Stimulated activated CD8-positive, alpha-beta memory T cell treated with anti-CD3 and anti-CD28 coated beads, Interleukin-4, amount 100 ng/mL, for 48 hours (primary cell): ENCODE measurements at regions not wholly inside any gene's neighbourhood (a gene's known extent, or its start where the extent isn't known, plus 50 kb on each side); places are given as distances from the start of the nearest gene placed in this dataset.
"Not testable (repeated sequence)": the region's sequence is repeated elsewhere in the genome, so short reads cannot be mapped to it uniquely, and the experiment has no call there.

ENCODE experiments used
- DNase-seq: peaks from one replicate; pipeline ENCODE4 v3.0.0-alpha.2; 2020

DNA sequence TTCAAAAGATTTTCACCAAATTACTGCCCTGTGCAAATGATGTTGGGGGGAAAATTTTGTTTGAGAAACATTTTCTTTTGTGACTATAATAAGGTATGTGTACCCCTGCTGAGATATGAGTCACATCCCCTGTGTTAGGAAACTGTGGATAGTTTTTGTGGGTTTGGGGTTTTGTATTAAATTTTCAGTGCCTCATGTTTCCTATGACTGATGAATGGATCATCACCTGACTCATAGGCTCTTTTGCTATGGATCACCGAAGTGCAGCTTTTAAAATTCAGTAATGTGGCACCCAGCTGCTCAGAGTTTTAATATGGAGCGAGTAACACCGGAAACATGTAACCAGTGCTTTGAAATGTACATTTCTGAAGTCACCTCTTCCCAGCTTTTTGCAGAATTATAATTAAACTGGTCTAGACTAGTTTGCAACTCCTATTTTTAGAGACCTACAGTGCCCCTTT is 167.4 kb upstream of the HMGA2 start:
- no peak for DNase-seq

DNA sequence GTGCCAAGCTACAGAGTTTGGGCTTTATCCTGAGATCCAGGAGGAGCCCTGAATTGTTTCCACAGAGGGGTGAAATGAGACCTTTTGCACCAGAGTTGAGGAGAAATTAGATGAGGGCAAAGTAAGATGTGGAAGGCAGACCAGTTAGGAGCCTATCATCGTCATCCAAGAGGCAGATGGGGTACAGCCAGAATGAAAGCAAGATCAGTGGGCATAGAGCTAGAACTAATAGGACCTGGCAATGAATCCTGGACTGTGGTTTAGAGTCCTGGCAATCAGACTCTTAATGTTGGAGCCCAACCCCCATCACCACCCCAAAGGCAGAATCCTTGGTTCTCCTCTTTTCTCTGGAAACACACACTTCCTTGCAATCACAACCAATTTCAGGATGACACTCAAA is 166.6 kb upstream of the HMGA2 start:
- no peak for DNase-seq

DNA sequence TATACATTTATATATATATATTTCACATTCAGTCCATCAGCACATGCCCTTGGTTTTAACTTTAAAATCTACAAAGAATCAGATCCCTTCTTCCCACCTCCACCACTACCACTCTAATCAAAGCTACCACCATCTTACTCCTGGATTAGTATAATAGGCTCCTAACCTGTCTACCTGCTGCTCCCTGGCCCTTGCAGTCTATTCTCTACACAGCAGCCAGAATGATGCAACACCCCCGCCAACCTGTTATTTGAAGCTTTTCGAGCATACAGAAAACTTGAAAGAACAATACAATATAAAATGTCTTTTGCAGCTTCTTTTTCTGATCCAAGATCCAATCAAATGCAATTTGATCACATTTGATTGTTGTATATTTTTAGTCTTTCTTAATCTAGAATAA is 165.9 kb upstream of the HMGA2 start:
- DNase-seq = no peak

DNA sequence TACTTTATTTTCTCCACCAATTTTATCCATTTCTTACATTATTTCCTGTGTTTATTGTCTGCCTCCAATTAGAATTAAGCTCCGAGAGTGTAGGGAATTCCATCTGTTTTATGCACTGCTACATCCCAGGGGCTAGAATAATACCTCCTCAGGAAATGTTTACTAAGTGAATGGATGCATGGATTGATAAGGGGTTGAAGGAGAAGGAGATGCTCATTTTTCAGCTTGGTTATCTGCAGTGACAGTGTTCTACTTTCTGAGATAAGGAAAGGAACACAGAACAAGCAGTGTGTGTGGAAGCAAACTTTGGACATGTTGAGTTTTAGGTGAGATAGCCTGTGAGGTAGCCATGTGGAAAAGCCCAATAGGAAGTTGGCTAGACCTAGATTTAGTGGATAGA is 164.6 kb upstream of the HMGA2 start:
- no peak for DNase-seq

DNA sequence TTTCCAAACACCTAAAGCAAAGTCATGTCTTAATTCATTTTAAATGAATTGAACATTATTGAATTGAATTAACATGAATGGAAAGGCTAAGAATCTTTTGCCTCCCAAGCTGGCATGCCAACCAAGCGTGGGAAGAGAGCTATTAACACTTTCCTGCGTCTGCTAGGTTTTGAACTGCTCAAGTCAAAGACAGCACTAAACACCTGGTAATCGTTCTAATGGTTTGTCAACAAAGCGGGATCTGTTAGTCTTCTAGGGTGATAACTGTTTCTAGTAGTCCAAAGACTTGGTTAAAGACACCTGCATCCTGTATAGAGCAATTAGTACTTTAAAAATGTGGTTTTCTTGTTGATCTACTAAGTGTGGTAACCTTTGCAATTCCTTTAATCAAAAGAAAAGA is 164.2 kb upstream of the HMGA2 start:
- no peak for DNase-seq

DNA sequence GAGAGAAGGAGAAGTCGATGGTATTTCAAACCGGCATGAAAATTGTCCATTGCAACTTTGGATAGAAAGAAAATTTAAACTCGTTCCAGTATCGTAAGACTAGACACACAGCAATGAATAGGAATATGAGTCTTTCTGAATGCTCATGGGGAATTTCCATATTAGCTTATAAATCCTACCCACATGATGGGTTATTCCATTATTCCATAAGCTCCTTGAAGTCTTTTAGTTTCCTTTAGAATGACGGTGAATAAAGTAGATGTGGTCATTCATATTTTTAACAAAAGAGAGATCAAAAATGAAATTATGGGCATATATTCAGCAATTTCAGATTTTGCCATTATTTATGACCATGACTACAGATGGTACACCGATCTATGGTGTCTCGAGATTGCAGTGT is 163.4 kb upstream of the HMGA2 start:
- DNase-seq = no peak

DNA sequence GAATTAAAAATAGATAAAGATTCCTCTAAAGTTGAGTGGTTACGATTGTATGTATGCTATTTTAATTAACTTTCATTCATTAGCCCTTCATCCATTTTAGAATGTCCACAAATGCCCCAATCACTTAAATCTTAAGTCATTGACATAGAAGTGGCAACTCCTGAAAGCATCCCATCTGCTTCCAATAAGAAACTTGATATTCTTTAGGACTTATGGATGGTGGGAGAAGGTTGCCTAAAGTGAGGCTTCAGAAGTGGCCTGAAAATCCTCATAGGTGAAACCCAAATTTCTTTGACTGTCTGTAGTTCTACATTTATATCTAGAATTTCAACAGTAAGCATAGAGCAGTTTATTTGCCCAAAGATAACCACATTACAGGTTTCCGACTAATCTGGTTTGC is 161.7 kb upstream of the HMGA2 start:
- no peak for DNase-seq

DNA sequence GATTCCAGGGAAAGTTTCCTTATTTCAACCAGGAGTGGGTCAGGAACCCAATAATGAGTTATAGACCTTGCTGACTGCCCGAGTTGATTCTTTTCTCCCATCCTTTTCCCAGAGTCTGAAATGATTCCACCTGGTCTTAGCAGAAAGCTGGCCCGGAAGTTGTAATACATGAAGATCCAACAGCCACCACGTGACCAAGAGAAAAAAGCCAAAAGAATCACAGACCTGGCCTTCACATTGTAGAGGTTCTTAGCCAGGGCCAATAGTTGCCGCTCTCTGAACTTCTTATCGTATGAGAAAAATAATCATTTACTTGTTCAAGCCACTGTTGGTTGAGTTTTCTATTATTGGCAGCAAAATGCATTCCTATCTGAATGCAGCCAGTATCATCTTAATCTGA is 161.2 kb upstream of the HMGA2 start:
- DNase-seq = no peak

DNA sequence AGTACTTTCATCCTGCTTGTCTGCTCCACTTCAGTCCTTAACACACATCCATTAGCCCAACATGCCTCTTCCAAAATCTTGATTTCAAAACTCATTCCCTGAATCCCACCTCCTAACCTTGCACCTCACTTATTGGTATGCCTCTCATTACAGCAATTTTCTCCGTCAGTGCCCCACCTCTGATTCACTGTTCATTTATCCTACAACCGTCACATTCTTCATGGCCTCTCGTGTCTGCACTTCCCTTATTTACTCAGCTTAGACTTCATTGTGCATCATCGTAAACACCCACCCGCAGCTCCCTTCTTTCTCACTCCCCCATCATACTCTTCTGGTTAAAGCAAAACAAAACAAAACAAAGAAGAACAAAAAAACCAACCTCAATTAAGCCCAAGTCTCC is 160.6 kb upstream of the HMGA2 start:
- DNase-seq = no peak

DNA sequence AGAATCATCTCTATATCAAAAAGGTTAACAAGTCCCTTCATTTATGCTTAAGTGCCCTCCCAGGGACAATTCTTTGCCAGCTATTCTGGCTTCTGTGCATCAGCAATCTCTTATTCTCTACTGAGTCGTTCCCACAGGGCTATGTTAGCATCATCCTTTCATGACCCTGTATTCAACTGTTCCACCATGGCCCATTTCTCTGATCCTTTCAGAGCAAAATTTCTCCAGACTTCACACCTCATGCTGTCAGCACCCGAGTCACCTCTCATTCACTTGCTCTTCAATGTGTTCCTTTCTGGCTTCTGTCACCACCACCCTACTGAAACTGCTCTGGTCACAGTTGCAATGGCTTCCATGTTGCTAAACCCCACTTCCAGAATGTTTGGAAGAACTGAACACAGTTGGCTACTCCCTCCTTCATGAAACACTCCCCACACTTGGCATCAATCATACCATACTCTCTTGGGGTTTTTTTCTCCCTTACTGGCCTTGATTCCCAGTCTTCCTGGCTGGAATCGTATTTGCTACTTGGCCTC is 159.5 kb upstream of the HMGA2 start:
- DNase-seq = no peak

DNA sequence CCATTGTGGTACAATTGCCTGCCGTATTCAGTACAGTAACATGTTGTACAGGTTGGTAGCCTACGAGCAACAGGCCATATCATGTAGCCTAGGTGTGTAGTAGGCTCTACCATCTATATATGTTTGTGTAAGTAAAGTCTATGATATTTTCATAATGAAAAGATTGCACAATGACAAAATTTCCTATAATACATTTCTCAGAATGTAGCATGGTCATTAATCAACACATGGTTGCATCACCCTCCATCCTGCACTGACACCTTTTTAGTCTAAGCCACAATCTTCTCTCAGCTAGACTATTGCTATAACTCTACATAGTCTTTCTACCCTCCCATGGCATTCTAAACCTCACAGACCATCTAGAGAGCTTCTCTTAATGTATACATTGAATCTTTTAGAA is 158.5 kb upstream of the HMGA2 start:
- DNase-seq = no peak

DNA sequence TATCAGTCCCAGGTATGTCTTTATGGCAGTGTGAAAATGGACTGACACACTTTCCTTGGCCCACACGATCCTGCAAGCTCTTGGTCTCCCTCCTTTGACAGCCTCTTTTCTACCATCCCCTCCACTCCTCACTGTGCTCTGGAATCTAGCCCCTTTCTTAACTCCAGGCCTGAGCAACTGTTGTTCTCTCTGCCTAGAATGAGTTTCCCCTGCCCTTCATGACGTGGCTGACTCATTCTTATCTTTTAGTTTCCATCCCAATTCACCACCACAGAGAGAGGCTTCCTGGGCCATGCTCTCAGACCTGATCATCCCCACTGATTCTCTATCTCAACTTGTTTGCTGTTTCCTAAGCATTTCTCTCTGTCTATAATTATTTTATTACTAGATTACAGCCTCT is 157.4 kb upstream of the HMGA2 start:
- peak; percentile 32 for DNase-seq

DNA sequence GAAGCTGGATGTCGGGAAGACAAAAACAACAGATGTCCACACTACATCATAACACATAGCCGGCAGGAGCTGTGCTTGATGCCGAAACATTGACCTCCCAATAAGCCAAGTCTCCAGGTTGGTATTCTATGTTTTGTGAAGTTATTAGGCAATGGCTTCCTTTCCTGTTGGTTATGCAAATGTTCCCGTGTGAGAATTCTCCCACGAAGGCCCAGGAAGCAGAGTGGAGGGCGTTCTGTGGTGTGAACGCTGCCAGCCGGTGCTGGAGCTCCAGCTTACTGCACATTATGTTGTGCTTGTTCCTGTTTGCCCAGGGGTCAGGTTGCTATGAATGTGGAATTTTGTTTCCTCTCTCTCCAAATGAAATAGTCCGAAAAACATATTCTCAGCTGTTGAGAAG is 156.4 kb upstream of the HMGA2 start:
- DNase-seq = no peak

DNA sequence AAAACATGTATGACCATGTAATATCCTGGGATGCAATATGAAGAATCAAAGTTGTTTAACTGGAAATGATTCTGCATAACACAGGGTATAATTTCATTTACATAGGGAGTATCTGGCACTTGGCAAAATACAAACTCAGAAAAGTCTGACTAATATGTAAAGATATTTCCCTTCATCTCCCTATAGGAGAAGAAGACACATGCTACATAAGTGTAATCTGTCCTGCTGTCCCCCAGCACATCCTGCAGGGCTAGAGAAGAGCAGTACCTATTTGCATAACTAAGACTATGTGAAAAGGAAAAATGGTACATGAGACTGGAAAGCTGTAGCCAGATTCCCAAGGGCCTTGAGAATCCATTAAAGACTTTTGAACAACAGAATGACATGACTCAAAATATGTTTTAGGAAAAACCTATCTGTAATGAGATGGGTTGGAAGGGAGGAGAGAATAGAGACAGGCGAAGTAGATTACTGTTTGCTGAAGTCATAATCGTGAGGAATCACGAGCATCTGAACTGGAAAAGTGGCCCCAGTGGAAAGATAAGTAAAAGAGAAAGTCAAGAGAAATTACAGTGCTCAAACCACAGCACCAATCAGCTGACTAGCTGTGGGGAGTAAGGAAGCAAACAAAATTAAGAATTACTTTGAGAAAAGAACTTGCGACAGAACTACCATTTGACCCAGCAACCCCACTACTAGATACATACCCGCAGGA is 155.1 kb upstream of the HMGA2 start:
- no peak for DNase-seq

DNA sequence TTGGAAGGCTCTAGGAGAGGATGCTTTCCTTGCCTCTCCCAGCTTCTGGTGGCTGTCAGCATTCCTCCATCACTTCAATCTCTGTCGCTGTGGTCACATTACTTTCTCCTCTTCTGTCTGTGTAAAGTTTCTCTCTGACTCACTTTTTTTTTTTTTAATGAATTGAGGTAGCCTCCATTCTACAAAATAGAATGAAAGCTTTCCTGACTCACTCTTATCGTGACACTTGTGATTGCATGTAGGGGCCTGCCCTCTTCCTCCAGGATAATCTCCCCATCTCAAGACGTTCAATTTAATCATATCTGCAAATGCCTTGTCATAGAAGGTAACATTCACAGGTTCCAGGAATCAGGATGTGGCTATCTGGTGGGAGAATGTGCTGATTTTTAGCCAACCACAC is 153.5 kb upstream of the HMGA2 start:
- no peak for DNase-seq

DNA sequence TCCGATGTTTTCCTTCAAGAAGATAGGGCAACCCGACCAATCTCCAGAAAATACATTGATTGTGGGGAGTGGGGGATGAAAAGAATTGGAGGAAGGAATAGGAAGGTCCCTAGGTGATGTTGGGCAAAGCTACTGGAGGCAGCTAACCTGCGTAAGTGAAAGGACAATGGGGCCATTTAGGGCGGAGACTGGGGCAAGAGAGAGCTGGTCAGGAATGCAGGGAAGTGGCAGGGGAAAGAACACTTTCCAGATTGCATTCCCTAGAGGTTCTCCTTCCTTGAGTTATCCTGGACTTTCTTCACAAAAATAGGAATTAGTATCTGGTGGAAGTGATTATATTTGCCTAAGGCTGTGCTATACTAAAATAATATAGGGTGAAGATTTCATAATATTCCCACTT is 151.8 kb upstream of the HMGA2 start:
- DNase-seq = no peak

DNA sequence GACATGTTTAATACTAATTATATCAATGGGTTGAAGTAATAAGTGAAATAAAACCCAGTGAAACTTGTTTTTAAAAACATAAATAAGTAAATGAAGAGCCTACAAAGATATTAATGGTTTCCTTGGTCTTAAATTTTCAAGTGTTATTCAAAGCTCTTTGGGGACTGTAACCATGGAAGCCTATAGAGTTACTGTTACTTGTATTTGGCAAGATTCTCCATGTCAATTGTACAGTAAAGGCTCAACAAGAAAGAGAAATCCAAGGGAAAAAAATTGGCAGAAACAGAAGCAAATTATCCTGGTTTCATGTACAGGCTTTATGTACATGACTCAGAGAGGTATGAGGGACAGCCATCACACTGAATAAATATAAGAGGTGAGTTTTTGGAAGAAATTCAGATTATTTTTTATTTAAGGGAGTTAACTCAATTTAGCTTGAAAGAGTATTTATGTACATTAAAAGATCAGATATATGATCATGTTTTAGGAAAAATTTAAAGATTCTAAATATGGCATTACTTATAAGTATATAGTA is 151.1 kb upstream of the HMGA2 start:
- no peak for DNase-seq

DNA sequence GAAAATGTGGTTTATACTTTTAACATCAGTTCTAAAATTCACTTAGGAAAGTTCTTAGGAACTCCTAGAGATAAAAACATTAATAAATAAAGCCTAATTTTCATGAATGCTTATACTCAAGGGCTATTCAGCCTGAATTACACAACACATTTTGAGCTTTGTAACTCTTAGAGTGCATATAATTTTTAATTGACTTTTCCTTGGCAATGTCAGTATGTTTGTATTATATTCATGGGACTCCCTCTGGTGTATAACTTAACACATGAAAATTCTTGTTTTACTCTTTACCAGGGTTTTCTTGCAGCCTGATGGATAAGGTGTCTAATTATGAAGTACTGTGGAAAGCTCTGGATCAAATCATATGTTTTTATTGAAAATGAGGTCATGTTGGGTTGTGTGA is 150.6 kb upstream of the HMGA2 start:
- no peak for DNase-seq

DNA sequence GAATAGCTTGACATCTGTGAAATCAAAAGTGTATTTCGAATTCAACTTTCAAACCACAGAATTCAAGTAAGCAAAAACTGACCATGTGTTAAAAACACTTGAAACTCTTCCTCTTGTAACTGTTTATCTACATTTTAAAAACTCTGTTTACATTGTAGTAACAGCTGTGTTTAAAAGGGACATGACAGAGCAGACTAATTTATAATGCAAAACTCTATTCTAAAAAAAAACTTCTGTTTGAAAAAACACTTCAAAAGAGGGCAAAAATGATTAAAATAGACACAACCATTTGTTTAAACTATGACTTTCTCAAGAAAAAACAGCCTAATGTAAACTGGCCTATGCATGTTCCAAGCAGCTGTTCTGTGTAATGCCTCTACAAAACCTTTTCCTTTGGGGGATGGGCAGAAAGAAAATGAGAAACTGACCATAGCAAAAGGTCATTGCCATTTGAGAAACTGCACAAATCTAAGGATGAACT is 149.1 kb upstream of the HMGA2 start:
- DNase-seq = no peak

DNA sequence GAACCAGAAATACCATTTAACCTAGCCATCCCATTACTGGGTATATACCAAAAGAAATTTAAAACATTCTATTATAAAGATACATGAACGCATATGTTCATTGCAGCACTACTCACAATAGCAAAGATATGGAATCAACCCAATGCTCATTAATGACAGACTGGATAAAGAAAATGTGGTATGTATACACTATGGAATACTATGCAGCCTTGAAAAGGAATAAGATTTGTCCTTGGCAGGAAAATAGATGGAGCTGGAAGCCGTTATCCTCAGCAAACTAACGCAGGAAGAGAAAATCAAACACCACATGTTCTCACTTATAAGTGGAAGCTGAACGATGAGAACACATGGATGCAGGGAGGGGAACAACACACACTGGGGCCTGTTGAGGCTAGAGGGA is 146.1 kb upstream of the HMGA2 start:
- DNase-seq = not testable (repeated sequence)

DNA sequence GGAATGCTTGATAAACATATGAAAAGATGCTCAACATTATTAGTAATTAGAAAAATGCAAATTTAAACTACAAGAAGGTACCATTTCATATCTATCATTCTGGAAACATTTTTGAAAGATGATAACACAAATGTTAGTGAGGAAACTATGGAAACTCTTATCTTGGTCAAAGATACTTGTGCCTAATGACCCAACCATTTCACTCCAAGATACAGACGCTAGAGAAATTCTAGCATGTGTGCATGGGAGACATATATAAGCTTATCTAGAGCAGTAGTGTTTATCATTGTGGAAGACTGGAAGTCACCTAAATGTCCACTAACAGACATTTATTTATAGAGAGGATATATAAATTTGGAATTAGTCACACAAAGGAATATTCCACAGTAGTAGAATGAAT is 143.1 kb upstream of the HMGA2 start:
- DNase-seq = no peak

DNA sequence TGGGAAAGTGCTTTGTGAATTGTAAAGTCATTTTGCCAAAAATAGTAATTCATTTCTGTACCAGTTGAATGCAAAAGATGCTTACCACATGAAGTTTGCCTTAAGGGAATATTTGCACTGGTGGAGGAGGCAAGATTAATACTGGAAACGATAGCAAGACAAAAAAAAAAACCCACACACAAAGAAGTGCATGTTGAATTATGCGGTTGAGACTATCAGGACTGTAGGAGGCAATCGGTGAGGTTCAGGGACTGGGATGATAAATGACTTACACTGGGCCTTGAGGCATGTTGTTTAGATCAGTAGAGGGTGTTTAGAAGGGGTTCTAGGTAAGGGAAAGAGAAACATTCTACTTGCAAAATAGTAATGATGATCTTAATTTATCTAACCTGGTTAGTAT is 142.2 kb upstream of the HMGA2 start:
- no peak for DNase-seq

DNA sequence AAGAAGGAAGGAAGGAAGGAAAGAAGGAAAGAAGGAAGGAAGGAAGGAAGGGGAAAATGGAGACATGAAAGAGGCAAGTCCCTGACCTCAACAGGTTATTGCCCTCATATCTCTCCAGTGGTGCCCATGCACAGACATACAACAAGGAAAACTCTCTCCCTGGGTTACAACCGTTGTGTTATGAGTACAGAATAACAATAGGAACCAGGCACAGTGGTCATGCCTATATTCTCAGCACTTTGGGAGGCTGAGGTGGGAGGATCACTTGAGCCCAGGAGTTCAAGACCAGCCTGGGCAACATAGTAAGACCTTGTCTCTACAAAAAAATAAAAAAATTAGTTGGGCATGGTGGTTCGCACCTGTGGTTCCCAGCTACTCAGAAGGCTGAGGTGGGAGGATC is 139.4 kb upstream of the HMGA2 start:
- no peak for DNase-seq

DNA sequence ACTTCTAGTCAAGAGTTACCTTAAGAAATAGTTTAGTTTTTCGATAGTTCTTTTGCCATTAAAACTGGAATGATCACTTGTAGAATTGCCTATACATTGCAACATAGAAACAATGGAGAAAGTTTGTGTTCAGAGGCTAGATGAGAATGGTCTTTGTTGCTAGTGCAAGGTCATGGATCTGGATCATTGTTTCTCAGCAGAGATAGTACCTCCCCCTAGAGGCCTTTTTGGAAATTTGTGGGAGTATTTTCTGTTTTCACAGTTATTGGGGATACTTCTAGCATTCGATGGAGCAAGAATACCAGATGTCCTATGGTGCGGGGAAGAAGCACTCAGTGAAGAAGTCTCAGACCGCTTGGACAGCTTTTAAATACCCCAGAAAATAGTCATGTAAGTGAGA is 138.8 kb upstream of the HMGA2 start:
- DNase-seq = no peak

DNA sequence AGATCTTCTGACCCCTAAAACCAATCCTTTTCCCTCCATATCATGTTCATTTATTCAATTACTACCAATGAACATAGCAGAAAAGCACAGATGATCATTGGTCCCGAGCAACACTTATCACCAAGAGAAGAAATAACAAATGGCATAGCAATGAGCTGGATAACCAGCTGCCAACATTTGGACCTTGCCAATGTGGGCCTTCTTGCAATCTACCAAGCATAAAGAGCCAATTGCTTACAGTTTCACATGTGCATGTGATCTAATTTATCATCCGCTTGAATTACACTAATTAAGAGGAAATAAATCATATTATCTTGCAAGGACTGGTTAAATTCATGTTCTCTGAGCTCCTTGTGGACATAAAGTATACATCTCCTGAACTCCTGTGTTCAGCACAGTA is 134.8 kb upstream of the HMGA2 start:
- DNase-seq = no peak
